ENCODE measurements at regions not wholly inside any gene's neighbourhood (a gene's known extent, or its start where the extent isn't known, plus 50 kb on each side); places are given as distances from the start of the nearest gene placed in this dataset.
A peak's percentile ranks its signal among the peaks of the same experiment; 100 is the strongest.
"Not testable (repeated sequence)": the region's sequence is repeated elsewhere in the genome, so short reads cannot be mapped to it uniquely, and the experiment has no call there.

DNA sequence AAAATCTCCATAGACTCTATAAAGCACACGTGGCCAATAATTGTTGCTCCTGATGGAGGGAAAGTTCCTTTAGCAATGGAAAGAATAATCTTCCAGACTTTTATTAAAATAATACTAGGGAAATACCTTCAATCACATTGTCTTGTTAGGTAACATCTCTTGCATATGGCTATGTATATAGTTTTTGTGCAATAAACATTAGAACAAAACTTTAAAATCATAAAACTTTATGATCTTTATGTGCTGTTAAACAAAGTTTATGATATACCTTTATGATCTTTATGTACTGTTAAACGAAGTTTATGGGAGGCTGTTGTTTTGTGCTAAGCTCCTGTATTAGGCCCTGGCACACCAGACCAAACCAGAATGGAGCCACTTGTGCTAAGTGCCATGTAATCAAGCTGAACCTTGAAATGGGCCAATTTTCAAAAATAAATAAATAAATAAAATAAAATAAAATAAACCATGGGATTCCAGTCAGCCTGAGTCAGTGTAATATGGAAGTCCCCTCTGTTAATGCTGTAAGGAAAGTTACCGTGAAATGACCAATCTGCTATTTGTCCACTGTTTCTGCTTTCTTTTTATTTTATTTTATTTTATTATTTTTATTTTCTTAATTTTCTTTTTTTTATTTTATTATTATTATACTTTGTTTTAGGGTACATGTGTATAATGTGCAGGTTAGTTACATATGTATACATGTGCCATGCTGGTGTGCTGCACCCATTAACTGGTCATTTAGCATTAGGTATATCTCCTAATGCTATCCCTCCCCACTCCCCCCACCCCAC lies 431.3 kb downstream of the SPATA31D1 start:
- TF ChIP-seq, protein P1, sequence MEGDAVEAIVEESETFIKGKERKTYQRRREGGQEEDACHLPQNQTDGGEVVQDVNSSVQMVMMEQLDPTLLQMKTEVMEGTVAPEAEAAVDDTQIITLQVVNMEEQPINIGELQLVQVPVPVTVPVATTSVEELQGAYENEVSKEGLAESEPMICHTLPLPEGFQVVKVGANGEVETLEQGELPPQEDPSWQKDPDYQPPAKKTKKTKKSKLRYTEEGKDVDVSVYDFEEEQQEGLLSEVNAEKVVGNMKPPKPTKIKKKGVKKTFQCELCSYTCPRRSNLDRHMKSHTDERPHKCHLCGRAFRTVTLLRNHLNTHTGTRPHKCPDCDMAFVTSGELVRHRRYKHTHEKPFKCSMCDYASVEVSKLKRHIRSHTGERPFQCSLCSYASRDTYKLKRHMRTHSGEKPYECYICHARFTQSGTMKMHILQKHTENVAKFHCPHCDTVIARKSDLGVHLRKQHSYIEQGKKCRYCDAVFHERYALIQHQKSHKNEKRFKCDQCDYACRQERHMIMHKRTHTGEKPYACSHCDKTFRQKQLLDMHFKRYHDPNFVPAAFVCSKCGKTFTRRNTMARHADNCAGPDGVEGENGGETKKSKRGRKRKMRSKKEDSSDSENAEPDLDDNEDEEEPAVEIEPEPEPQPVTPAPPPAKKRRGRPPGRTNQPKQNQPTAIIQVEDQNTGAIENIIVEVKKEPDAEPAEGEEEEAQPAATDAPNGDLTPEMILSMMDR (conservative IDR thresholded peaks at IDR 0.05; ENCODE audit: control insufficient read depth, insufficient read depth, low read depth, low read length) = no peak
- H3K4me3 ChIP-seq (ENCODE audit: control insufficient read depth, low read depth, low read length) = no peak overlapping the region
- no peak for DNase-seq (ENCODE audit: low read depth)

DNA sequence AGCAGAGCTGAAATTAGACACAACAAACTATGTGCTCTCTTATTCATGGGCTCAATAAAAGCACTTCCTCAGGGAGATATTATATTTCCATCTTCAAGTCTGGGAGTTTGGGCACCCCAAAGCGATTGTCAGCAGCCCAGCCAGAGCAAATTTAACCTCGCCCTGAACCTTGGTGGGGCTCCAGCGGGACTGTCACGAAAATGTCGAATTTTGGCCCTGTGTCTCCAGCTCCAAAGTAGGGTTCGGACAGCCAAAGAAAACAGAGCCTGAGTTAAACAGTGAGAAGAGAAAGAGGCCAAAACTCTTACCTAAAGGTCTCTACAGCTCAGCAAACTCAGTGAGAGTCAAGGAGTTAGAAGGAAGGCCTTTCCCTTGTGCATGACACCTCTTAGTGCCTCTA lies 432.9 kb downstream of the SPATA31D1 start:
- DNase-seq (ENCODE audit: low read depth) = no peak
- H3K4me3 ChIP-seq (ENCODE audit: control insufficient read depth, low read depth, low read length) = no peak overlapping the region
- TF ChIP-seq, protein P1 (conservative IDR thresholded peaks at IDR 0.05; ENCODE audit: control insufficient read depth, insufficient read depth, low read depth, low read length) = no peak

DNA sequence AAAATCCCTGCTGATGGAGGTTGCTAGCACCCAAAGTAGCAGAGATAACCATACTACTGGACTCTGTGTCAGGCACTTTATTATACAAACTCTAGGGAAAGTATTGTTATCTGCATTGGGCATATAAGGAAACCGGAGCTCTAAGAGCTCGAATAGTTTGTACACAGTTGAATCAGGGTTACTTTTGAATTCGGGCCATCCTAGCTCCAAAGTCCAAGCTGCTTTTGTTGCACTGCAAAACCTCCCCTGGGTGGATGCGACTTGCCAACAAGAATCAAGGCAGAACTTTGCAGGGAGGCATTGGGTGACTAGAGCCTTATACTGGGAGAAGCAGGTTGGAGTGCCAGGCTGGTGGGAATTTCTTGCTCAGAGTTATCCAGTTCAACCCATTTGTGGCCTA lies 435.1 kb downstream of the SPATA31D1 start:
- TF ChIP-seq, protein P1 (conservative IDR thresholded peaks at IDR 0.05; ENCODE audit: control insufficient read depth, insufficient read depth, low read depth, low read length) = no peak
- H3K4me3 ChIP-seq (ENCODE audit: control insufficient read depth, low read depth, low read length) = no peak overlapping the region
- DNase-seq (ENCODE audit: low read depth) = no peak

DNA sequence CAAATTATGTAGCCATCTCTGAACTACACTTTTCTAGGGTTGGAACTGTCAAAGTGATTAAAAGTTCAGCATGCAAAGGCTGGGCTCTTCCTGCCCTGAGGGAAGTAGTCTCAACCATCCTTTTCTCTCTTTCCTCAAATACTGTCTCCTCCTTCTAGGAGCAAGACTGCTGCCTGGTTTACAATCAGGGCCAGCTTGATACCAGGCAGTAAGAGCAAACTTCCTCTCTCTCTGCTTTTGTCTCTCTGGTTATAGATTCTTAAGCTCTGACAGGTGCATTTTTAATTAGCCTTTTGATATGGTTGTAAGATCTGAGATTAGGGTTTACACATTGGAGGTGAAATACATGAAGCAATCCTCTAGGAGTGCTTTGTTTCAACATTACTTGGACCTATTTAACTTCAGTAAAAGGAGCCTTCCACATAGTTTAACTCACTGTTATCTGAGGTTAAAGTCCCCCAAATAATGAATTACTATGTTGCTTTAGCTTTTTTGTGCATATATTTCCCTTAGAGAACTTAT lies 436.1 kb downstream of the SPATA31D1 start:
- no peak overlapping the region for H3K4me3 ChIP-seq (ENCODE audit: control insufficient read depth, low read depth, low read length)
- DNase-seq (ENCODE audit: low read depth) = no peak
- TF ChIP-seq, protein P1 (conservative IDR thresholded peaks at IDR 0.05; ENCODE audit: control insufficient read depth, insufficient read depth, low read depth, low read length) = no peak

DNA sequence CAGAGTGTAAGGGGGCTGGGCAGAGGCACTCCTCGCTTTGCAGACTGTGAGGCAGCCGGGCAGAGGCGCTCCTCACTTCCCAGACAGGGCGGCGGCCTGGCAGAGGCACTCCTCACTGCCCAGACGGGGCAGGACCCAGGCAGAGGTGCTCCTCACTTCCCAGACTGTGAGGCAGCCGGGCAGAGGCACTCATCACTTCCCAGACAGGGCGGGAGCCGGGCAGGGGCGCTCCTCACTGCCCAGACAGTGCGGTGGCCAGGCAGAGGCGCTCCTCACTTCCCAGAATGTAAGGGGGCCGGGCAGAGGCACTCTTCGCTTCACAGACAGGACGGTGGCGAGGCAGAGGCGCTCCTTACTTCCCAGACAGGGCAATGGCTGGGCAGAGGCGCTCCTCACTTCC lies 442.5 kb downstream of the SPATA31D1 start:
- no peak overlapping the region for H3K4me3 ChIP-seq (ENCODE audit: control insufficient read depth, low read depth, low read length)
- TF ChIP-seq, protein P1 (conservative IDR thresholded peaks at IDR 0.05; ENCODE audit: control insufficient read depth, insufficient read depth, low read depth, low read length) = no peak
- no peak for DNase-seq (ENCODE audit: low read depth)

DNA sequence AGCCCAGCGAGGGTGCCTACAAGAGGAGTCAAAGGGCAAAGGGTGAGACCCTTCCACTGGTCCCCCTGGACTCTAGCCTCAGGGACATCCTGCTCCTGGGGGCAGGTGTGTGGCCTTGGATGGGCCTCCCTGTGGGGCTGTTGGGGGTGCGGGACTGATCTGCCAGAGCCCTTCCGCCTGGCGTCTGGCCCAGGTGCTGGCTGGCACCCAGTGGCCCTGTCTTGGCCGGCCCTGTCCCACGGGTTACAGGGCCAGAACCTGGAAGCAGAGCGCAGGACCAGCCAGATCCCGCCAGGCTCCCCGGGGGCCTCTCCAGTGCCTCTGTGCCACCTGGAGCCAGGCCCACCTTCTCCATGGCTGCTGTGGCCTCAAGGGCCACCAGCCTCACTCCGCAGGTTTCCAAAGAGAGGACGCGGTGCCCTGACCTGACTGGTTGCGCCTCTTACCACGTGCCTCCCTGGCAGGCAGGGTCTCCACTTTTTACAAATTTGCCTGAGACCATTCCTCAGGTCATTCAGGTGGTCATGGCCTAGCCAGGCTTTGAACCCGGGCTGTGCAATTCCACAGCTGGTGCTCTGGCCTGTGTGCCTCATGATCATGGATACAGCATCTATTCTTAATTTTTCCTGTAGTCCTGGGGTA lies 444.8 kb downstream of the SPATA31D1 start:
- DNase-seq (ENCODE audit: low read depth); H3K4me3 ChIP-seq (ENCODE audit: control insufficient read depth, low read depth, low read length): not testable (repeated sequence)

DNA sequence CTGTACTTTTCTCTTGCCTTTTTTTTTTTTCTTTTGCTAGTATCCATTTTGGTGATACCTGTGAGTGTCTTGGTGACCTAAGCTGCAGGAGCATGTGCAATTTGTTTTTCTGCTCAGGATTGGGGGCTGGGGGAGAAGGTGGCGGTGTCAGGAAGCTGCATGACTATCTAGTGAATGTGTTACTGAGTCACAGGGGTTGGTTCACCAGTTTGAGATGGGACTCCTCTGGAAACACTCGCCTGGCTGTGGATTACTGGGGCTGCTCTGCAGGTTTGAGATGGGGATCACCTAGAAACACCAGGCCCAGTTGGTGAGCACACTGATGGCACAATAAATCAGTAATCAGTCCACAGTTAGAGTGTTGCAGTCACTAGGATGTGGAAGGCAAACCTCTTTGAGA lies 447.9 kb downstream of the SPATA31D1 start:
- TF ChIP-seq, protein P1 (conservative IDR thresholded peaks at IDR 0.05; ENCODE audit: control insufficient read depth, insufficient read depth, low read depth, low read length) = no peak
- no peak overlapping the region for H3K4me3 ChIP-seq (ENCODE audit: control insufficient read depth, low read depth, low read length)
- DNase-seq (ENCODE audit: low read depth) = peak; percentile 2

DNA sequence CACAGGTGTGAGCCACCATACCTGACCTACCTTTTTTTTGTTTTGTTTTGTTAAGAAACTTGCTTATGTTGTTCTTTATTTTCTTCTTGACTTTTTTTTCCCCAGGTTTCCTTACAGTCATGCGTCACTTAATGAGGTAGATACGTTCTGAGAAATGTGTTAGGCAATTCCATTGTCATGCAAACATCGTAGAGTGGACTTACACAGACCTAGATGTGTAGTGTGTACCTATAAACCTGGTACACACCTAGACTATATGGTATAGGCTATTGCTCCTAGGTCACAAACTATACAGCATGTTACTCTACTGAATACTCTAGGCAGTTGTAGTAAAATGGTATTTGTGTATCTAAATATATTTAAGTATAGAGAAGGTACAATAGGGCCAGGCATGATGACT lies 448.6 kb downstream of the SPATA31D1 start:
- not testable (repeated sequence) for H3K4me3 ChIP-seq (ENCODE audit: control insufficient read depth, low read depth, low read length); DNase-seq (ENCODE audit: low read depth)

Measured in fibroblast of mammary gland (primary cell).